Right hindlimb (tissue), 1 donor: ENCODE measurements at regions not wholly inside any gene's neighbourhood (a gene's known extent, or its start where the extent isn't known, plus 50 kb on each side); places are given as distances from the start of the nearest gene placed in this dataset.
A peak's percentile ranks its signal among the peaks of the same experiment; 100 is the strongest.
"Not testable (repeated sequence)": the region's sequence is repeated elsewhere in the genome, so short reads cannot be mapped to it uniquely, and the experiment has no call there.

ENCODE experiments used
- DNase-seq: peaks from one replicate; pipeline ENCODE4 v3.0.0-alpha.2; 2018

DNA sequence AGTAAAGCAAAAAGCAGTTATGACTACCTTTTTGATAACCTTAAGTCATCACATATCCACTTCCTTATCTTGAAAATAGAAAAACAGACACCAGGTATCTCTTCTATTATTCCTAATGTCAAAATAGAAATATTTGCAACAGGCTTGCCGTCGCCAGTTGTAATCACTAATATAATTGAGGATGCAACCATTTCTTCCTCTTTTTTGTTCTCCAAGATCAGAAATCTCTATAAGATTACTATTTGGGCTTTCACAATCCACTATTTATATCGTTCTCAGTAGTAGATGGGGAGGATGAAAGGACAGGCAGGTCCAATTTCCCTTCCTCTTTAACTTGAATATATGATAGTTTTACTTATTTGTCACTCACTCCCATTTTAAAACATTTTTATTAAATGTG is 130.2 kb upstream of the HMGA2 start:
- no peak for DNase-seq

DNA sequence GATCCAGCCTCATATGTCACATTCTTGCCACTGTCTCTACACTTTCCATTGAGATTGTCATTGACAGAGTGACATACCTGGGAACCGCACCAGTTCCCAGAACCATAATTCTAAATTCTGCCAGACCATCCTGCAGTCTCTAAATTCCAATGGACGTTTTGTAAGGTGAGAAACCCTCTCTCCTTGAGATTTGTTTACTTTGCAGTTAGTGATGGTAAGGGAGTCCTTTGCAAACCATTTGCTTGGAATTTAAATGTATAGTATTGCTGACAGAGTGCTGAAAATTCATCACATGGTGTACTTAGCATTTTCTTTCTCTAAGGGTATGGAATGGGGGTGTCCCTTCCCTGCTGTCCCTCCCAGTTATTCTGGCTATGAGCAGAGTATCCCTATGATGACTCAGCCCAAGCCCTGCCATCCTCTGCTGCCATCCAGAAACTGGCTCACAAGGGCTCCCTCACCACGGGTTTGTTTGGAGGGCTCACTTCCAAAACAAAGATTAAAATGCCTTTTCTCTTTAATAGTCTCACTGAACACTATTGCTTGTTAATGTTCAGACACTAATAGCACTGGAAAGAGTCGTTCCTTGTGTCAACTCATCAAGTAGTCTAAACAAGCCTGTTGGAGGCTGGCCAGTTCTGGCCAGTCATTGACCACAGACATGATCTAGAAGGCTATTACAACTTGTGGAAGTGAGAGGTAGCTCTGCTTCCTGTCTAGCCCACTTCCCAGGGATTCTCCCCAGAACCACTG is 129.0 kb upstream of the HMGA2 start:
- DNase-seq = peak; percentile 39

DNA sequence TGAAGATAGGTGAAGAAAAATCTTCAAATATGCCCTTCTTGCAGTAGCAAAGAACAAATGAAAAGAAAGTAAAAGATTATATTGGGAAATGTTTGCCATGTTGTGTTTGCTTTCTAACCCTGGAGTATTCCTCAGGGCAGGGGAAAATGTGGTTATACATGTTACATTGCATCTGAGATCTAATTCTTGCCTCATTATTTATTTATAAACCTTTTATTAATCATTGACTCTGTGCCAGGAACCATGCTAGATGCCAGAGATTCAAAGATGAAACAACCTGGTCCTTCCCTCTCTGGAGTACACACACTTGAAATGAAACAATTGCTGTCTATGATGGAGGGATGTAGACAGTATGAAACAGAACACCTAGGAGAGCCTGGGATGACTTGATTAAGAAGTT is 128.1 kb upstream of the HMGA2 start:
- DNase-seq = no peak

DNA sequence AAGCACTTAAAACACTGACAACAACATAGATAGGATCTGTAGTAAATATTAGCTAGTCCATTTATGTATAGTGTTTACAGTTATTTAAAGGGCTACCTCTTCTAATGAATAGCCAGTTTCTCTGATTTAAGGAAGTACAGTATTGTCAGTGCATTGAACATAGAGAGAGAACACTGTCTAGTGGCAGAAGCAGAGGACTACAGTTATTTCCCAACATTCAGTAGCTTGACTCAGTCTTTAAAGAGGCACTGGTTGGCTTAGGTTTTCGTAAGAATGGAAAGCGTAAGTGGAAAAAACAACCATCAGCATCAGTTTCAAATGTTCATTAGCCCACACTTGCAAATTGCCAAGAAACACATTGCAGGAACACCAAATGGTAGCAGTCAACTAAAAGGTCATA is 125.0 kb upstream of the HMGA2 start:
- no peak for DNase-seq

DNA sequence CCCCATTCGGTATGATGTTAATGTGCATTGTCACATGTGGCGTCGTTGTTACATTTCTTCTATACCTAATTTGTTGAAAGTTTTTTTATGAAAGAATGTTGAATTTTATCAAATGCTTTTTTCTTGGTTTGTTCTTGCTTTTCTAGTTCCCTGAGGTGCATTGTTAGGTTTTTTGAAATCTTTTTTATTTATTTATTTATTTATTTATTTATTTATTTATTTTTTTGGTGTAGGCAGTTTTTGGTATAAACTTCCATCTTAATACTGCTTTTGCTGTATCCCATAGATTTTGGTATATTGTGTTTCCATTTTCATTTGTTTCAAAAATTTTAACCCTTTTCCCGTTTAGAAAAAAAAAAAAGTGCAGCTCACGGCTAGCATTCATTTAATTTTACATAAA is 121.1 kb upstream of the HMGA2 start:
- no peak for DNase-seq

DNA sequence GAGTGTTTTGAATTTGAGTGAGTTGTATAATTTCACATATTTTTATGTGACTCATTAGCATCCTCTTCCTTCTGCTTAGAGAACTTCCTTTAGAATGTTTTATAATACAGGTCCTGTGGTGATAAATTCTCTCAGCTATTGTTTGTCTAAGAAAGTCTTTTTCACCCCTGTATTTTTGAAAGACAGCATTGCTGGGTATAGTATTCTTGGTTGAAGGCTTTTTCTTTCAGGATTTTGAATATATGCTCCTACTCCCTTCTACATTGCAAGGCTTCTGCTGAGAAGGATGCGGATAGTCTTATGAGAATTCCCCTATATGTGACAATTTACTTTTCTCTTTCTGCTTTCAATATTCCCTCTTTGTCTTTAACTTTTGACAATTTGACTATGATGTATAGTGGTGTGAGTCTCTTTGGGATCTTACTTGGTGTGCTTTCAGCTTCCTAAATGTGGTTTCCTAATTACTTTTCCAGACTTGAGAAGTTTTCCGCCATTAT is 118.9 kb upstream of the HMGA2 start:
- DNase-seq = no peak

DNA sequence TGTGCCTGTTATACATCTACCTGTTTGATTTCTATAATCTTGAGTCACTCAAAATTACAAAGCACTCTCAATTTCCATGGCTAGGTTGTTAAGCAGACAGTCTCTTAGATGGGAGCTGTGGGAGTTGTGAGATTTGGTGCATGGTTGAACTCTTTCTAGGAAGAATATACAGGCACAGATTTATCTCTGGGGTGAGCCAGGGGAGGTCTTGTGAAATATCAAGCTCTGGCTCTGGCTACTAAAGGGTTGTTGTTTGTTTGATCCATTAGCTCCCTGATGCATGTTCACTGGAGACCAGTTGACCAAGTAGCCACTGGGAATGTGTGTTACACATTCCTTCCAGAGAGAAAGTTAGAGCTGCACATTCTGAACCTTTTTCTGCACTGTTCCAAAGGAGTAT is 117.2 kb upstream of the HMGA2 start:
- DNase-seq = no peak

DNA sequence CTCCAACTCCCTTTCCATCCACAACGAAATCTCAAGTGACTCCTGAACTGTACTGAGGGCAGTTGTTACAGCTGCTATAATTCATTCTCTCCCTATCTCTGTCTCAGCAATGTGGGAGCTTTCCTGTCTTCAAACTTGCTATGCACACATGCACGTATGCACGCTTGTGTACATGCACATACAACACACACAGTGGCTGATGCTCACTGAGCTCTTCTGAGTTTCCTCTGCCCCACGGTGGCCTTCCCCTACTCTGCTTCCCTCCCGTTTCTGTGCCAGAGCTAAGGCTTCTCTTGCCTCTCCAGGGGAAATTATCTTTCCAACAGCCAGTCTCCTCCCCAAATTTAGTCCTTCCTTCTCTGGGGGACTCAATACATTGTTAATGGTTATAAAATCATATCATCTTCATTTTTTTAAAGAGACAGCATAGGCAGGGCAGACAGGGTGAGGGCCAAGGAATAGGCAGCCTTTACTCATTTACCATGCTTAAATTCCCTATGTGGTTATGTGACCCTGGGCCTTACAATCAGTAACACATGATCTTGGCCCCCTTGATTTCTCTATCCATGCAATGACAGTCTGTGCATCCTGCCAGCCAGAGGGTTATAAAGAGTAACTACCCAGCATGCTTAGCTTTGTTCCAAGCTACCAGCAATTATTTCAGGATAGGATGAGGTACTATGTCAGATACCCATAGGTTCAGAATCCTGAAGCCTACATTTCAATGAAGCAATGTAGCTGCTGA is 111.9 kb upstream of the HMGA2 start:
- no peak for DNase-seq

DNA sequence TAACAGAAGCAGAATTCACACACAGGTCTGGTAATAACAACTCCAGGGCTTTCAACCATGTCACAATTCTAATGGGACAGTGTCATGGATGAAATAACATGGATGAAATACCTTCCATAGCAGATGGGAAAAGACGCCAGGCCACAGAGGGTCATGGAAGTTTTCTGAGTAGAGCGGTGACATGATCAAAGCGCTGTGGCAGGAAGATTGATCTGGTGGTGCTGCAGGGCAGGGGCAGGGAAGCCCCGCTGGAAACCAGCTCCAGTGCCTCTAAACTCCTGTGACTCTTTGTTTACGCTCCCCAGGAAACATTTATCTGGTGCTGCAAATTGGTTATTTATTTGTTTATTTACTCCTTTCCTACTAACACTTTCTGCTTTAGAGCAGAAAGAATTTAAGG is 108.3 kb upstream of the HMGA2 start:
- DNase-seq = no peak

DNA sequence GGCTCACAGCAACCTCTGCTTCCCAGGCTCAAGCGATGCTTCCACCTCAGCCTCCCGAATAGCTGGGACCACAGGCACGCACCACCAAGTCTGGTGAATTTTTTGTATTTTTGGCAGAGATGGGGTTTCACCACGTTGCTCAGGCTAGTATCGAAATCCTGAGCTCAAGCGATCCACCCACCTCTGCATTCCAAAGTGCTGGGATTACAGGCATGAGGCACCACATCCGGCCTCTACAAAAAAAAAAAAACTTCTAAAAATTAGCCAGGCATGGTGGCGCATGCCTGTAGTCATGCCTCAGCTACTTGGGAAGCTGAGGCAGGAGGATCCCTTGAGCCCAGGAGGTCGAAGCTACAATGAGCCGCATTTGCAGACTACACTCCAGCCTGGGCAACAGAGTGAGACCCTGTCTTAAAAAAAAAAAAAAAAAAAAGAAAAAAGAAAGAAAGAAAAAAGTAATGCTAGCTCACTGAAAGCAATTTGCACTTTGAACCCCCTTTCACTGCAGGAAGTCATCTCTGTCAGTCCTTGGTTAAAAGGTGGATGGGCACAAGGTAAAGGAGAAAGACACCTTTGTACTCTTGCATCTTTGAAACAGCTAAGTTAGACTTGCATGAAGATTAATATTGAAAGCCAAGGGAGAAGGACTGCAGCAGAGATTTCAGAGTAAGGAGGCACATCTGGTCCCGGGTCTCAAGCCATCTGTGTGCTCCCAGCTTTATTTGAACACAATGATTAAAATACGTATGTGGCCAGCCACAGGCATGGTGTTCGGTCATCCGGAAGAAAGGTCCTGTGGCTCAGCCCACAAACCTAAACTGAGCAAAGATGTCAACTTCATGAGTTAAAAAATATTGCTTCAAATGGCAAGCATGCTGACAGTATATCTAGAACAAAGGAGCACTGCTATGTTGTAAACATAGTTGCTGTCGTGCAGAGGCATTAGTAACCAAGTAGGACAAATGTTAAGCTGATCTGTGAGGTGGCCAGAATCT is 103.8 kb upstream of the HMGA2 start:
- no peak for DNase-seq

DNA sequence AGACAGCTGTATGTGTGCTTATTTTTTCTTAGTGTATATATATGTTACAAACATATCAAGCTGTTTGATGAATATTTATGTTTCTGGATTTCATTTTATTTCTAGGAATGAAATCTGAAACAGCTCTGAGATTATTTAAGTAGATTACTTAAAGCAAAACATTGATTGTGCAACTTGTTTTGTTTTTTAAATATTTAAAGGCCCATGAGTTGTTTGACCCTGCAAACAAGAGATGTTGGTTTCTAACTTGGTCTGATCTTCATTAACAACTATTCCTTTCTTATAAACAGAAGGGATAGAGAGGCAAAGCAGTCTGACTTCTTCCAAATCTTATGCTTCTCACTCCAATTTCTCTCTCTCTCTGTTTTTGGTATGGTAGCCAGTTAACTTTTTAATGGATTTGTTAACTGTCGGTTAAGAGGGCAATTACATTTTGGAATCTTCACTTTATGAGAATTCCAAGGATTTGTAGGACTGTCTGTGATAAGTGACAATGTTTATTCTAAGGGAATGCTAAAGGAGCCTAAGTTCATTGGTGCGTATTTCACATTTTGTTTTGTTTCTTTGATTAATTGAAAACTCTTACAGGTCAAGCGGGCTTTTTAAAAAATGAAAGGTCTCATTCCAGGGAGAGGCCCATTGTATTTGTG is 102.6 kb upstream of the HMGA2 start:
- no peak for DNase-seq

DNA sequence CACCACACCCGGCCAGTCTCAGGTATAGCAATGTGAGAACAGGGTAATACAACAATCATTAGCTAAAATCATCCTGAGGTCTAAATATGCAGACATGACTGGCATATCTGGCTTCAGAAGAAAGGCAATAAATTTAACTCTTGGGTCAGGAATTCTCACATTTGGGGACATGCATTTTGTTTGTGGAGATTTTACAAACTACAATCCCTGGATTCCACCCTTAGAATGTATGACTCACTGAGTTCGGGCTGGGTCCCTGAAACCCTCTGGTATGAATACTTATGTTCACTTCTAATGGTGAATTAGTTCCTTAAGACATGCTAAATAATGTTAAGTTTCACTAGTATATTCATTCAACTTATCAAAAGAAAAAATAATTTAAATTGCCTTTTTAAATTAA is 98.9 kb upstream of the HMGA2 start:
- no peak for DNase-seq

DNA sequence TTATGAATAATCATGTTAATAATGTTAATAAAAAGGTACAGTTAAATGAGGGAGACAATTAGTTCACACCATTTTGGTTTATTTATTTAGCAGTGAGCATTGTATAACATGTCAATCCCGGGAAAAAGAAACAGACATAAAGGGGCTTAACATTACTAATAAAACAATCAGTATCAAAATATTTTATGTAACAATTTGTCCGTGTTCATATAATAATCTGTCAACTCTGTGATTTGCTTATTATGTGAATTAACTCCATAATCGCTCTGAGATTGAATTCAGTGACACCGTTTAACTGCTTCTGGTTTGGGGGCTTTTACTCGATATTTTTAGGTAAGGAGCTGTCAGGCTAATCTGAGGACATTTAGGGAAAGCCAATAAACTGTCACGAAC is 95.8 kb upstream of the HMGA2 start:
- no peak for DNase-seq

DNA sequence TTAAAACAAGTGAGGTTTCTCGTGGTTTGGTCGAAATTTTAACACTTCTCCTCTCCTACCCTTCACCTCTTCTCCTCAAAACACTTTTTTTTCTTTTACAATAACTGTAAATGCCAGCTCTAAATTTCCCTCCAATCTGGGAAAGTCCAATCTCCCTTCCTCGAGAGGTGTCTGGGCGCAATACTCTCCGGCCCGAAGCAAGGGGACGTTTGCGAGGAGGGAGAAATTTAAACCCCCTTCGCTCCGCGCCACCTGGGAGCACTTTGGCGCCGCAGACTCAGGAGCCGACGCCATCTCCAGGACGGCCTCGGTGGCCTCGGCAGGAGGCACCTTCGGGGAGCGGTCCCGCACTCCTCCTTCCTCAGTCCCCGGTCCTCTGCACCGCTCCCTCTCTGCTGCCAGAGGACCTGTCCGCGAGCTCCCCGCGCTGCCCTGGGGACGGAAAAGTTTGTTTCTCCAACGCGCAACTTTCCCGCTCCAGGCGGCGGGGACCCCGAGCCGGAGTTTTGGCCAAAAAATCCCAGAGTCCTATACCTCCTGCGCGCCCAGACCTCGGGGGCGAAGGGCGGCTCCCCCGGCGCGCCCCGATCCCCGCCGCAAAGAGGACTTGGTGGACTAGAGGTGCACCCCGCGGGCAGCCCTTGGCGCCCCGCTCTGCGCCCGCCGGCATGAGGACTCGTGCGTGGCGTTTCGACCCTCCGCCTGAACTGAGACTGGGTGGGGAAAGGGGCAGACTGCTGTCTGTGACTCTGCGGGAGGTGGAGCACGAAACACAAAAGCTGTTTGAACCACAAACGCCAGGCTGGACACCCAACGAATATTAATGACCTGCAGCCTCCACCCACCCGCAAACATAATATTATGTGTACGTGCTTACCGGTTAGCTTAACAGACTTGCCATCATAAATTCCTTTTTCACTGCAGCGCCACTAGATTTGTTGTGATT is 95.2 kb upstream of the HMGA2 start:
- DNase-seq = peak; percentile 46

DNA sequence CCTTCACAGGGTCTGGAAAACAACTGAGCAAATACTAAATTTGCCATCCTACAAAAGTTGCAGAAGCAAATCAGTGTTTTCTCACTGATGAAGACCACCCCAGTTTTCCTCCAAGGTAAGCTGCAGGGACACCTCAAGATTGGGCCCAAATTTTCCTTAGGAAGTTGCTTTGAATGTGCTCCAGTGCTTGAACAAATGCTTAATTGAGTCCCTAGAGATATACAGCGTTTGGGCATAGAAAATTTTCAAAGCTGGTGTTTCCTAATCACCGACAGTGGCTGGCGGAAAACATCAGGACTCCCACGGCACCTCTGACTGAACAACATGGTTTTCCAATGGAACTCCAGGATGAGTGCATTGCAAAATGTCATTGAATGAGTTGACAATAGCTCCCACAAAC is 92.5 kb upstream of the HMGA2 start:
- no peak for DNase-seq

DNA sequence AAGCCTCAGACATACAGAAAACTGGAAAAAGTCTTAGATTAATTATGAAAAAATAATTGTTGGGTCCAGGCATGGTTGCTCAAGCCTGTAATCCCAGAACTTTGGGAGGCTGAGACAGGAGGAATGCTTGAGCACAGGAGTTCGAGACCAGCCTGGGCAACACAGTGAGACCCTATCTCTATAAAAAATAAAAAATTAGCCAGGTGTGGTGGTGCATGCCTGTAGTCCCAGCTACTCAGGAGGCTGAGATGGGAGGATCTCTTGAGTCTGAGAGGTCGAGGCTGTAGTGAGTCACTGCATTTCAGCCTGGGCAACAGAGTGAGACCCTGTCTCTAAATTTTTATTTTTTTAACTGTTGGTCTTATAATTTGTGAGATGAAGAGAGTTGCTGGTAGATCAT is 90.6 kb upstream of the HMGA2 start:
- not testable (repeated sequence) for DNase-seq

DNA sequence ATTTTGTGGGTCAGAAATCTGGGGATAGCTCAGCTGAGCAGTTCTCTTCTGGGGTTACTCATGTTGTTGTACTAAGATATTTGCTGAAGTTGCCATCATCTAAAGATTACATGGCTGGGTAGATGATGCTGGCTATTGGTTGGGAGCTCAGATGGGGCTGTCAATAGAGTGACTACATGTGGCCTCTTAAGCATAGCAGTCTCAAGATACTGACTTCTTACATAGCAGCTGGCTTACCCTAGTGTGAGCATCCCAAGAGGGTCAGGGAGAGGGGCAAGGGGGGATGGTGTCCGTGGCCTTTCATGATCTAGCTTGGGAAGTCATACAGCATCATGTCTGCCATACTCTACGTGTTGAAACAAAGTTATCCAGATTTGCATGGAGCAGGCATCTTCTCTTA is 90.1 kb upstream of the HMGA2 start:
- DNase-seq = no peak

DNA sequence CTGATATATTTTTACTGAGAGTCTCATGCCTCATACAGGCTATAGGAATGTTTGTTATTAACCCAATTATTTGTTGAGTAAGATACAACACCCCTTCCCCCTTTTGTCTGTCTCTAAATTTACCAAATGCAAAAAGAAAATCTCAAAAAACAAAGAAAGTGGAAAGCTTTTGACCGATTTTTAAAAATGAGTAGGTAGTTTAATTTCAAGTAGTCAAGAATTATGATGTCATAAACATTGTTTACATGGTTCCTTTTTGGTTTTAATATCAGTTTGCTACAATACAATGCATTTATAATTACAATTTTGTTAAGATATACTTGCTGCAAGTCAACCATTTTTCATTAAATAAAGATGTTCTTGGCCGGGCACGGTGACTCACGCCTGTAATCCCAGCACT is 84.7 kb upstream of the HMGA2 start:
- DNase-seq = no peak

DNA sequence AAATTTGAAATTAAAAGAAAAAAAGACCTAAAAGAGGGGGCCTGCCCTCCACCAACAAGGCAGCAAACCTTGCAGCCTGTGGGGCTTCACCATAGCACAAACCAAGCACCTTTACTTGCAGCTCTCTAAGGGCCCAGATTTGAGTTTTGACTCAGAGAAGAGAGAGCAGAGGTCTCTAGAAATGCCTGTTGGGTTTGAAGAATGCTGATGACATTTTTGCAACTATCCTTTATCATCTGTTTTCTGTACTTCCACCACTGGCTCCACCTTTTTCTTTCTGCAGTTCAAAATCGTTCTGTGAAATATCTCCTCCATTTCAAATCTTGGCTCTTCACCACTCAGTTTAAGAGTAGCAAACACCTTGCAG is 83.8 kb upstream of the HMGA2 start:
- DNase-seq = no peak

DNA sequence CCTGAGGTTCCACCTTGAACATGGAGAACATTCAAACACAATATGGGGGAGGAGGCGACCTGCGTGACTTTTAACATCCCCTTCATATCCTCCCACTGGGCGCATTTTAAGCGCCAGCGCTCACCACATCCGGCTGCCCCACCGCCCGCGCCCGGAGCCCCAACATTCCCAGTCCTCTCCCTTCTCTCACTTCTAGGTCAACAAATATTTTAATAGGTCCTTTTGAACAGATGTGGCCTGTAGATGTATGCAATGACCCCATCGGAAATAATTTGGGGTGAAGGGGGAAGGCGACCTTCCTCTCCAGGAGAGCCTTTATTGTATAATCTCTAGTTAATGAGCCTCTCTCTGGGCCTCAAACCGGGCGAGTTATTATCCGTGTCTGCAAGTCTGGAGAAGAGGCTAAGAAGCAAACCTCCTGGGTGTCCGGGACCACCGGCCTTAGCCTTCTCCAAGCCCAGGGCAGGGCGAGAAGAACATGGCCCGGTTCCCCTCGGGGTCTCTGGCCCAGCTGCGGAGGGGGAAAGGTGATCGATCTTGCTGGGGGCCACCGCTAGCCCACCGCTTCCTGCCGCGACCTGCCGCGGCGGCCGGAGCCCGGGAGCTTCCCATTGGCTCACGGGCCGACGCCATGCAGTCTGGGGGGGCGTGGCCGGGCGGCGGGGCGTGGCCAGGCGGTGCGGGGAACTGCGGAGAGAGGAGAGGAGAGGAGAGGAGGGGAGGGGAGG is 83.2 kb upstream of the HMGA2 start:
- peak; percentile 94 for DNase-seq

DNA sequence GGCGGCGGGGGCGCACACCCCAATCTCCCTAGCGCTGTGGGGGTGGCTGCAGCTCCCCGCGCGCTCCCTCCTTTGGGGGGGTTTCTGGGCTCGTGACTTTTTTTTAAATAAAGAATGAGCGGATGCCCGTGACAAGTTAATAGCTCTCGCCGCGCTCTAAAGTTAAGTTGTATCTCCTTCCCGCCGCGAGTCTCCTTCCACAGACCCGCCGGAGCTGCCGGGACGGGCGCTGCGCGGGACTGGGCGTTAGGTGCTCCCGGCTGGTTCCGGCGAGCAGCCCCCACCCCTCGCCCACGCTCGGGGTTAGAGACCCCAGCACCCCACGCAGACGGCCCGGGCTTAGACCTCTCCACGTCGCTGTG is 82.6 kb upstream of the HMGA2 start:
- DNase-seq = peak; percentile 59
